WTC11 (cell line): ENCODE measurements at regions not wholly inside any gene's neighbourhood (a gene's known extent, or its start where the extent isn't known, plus 50 kb on each side); places are given as distances from the start of the nearest gene placed in this dataset.

Experiments used
- ATAC-seq: fragments of 200-7000 bp; cut with Tn5 transposase; 2 replicates; pipeline ENCODE4 v1.10.0; 2021; ENCODE audit warnings: mild to moderate bottlenecking, moderate library complexity
- CTCF ChIA-PET: fragments of 300-600 bp; sonication (Branson Sonifier 250); formaldehyde crosslinking; loops from one replicate; lab custom pipeline; 2021; ENCODE audit warnings: antibody characterized with exemption; lab: Charles Lee
- POLR2A ChIA-PET: fragments of 350-600 bp; sonication (Branson Sonifier 250); formaldehyde crosslinking; loops from one replicate; lab custom pipeline; 2021; ENCODE audit warnings: antibody characterized with exemption; lab: Charles Lee
- DNase-seq: peaks from one replicate; pipeline ENCODE4 v3.0.0; 2021; ENCODE audit warnings: low spot score
- H3K27ac Mint-ChIP-seq: 2 replicates; pipeline ENCODE4 v1.8.0; 2021; ENCODE audit warnings: mixed read lengths
- H3K27me3 Mint-ChIP-seq: 2 replicates; pipeline ENCODE4 v1.8.0; 2021; ENCODE audit warnings: low read depth, mild to moderate bottlenecking, moderate library complexity, mixed read lengths
- H3K36me3 Mint-ChIP-seq: 2 replicates; pipeline ENCODE4 v1.8.0; 2021; ENCODE audit warnings: mixed read lengths
- H3K4me1 Mint-ChIP-seq: 2 replicates; pipeline ENCODE4 v1.8.0; 2022; ENCODE audit warnings: mixed read lengths
- H3K4me3 Mint-ChIP-seq: 2 replicates; pipeline ENCODE4 v1.8.0; 2021; ENCODE audit warnings: mild to moderate bottlenecking, moderate library complexity, mixed read lengths
- H3K9me3 Mint-ChIP-seq: 2 replicates; pipeline ENCODE4 v1.8.0; 2021; ENCODE audit warnings: mixed read lengths
- CREB1 ChIP-seq: sonication (generic); formaldehyde crosslinking; IDR thresholded peaks from 2 replicates; pipeline ENCODE4 v1.8.0; 2023; ENCODE audit warnings: mild to moderate bottlenecking, missing genetic modification reagents
- ELF4 ChIP-seq: sonication (generic); formaldehyde crosslinking; IDR thresholded peaks from 2 replicates; pipeline ENCODE4 v1.8.1; 2022; ENCODE audit warnings: low read depth, mild to moderate bottlenecking, moderate library complexity, missing genetic modification reagents
- EMX1 ChIP-seq: fragments of 250-450 bp; sonication (Bioruptor Pico); IDR thresholded peaks from 2 replicates; pipeline ENCODE4 v1.8.0; 2021; ENCODE audit warnings: mild to moderate bottlenecking
- FOXK1 ChIP-seq: sonication (generic); formaldehyde crosslinking; IDR thresholded peaks from 2 replicates; pipeline ENCODE4 v1.8.0; 2022; ENCODE audit warnings: mild to moderate bottlenecking, moderate library complexity, missing genetic modification reagents
- GTF2I ChIP-seq: fragments of 250-450 bp; sonication (Bioruptor Pico); conservative IDR thresholded peaks from 2 replicates; pipeline ENCODE4 v1.4.0; 2021; ENCODE audit warnings: mild to moderate bottlenecking
- MYBL2 ChIP-seq: sonication (generic); formaldehyde crosslinking; IDR thresholded peaks from 2 replicates; pipeline ENCODE4 v1.8.1; 2023; ENCODE audit warnings: mild to moderate bottlenecking, moderate library complexity, missing genetic modification reagents
- NFE2L1 ChIP-seq: sonication (generic); formaldehyde crosslinking; IDR thresholded peaks from 2 replicates; pipeline ENCODE4 v1.8.1; 2023; ENCODE audit warnings: missing genetic modification reagents
- NR2C2 ChIP-seq: sonication (generic); formaldehyde crosslinking; IDR thresholded peaks from 2 replicates; pipeline ENCODE4 v1.8.0; 2022; ENCODE audit warnings: mild to moderate bottlenecking, missing genetic modification reagents
- OVOL2 ChIP-seq: fragments of 250-450 bp; sonication (Bioruptor Pico); IDR thresholded peaks from 2 replicates; pipeline ENCODE4 v1.9.0; 2021; ENCODE audit warnings: mild to moderate bottlenecking, borderline replicate concordance
- PRRX2 ChIP-seq: fragments of 250-450 bp; sonication (Bioruptor Pico); IDR thresholded peaks from 2 replicates; pipeline ENCODE4 v1.8.0; 2021; ENCODE audit warnings: mild to moderate bottlenecking
- RELA ChIP-seq: sonication (generic); formaldehyde crosslinking; IDR thresholded peaks from 2 replicates; pipeline ENCODE4 v1.8.1; 2022; ENCODE audit warnings: missing genetic modification reagents, mild to moderate bottlenecking, borderline replicate concordance
- SMAD4 ChIP-seq: sonication (generic); formaldehyde crosslinking; IDR thresholded peaks from 2 replicates; pipeline ENCODE4 v1.8.0; 2022; ENCODE audit warnings: mild to moderate bottlenecking, missing genetic modification reagents
- SOX15 ChIP-seq: fragments of 250-450 bp; sonication (Bioruptor Pico); IDR thresholded peaks from 2 replicates; pipeline ENCODE4 v1.9.0; 2021; ENCODE audit warnings: mild to moderate bottlenecking
- ZNF138 ChIP-seq: sonication (generic); formaldehyde crosslinking; conservative IDR thresholded peaks from 2 replicates; pipeline ENCODE4 v1.8.1; 2022; ENCODE audit warnings: mild to moderate bottlenecking, moderate library complexity, missing genetic modification reagents
- ZNF219 ChIP-seq: sonication (generic); formaldehyde crosslinking; IDR thresholded peaks from 2 replicates; pipeline ENCODE4 v1.8.0; 2023; ENCODE audit warnings: missing genetic modification reagents, mild to moderate bottlenecking, borderline replicate concordance
- ZNF263 ChIP-seq: sonication (generic); formaldehyde crosslinking; IDR thresholded peaks from 2 replicates; pipeline ENCODE4 v1.8.1; 2022; ENCODE audit warnings: low read depth, mild to moderate bottlenecking, moderate library complexity, missing genetic modification reagents
- ZNF423 ChIP-seq: fragments of 250-450 bp; sonication (Bioruptor Pico); IDR thresholded peaks from 2 replicates; pipeline ENCODE4 v2.1.2; 2022; ENCODE audit warnings: mild to moderate bottlenecking, moderate library complexity
- TF ChIP-seq, protein P1 (sequence below): sonication (generic); formaldehyde crosslinking; IDR thresholded peaks from 2 replicates; pipeline ENCODE4 v1.8.1; 2023; ENCODE audit warnings: mild to moderate bottlenecking, missing genetic modification reagents
- TF ChIP-seq, protein P2 (sequence below): fragments of 250-450 bp; sonication (Bioruptor Pico); IDR thresholded peaks from 2 replicates; pipeline ENCODE4 v1.8.0; 2021; ENCODE audit warnings: mild to moderate bottlenecking
- TF ChIP-seq, protein P3 (sequence below): sonication (generic); formaldehyde crosslinking; IDR thresholded peaks from 2 replicates; pipeline ENCODE4 v1.8.0; 2022; ENCODE audit warnings: missing genetic modification reagents
- TF ChIP-seq, protein P4 (sequence below): fragments of 250-450 bp; sonication (Bioruptor Pico); IDR thresholded peaks from 2 replicates; pipeline ENCODE4 v1.9.0; 2021; ENCODE audit warnings: mild to moderate bottlenecking
- TF ChIP-seq, protein P5 (sequence below): sonication (generic); formaldehyde crosslinking; IDR thresholded peaks from 2 replicates; pipeline ENCODE4 v1.8.0; 2023; ENCODE audit warnings: missing genetic modification reagents, mild to moderate bottlenecking, borderline replicate concordance

DNA sequence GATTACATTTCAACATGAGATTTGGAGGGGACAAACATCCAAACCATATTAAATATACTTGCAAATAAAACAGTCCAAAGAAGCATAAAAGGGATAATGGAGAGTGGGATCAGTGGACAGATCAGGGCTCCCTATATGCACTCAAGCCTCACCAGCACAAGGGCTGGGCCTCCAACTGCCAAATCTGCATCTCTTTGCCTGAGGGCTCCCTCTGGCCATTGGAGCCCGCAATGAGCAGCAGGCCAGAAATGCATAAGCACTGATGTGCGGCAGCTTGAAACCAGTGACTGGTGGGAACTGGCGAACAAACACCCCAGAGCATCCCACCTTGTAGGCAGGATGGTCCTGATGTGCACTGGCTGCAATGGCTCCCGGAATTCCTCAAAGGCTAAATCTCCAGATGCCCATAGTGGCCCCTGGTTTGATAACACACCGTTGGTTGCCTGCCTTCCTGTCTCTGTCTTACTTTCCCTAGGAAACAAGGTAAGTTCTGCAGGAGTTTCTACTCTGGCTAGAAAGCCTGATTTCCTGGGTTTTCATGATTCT, 55.9 kb upstream of the POMGNT2 start:
- Mint-ChIP-seq H3K4me1 (peaks cover 21% of the 10 kb centered on the region), H3K4me3 (no peak overlapping the region), H3K27ac (no peak overlapping the region), H3K9me3 (peaks cover 12% of the 10 kb centered on the region), H3K27me3 (peaks cover 1% of the 10 kb centered on the region; the same call in 1 of the 2 replicates), H3K36me3 (peaks cover 4% of the 10 kb centered on the region)
- ChIA-PET CTCF (interaction anchor here (0.7 to 1.9 kb wide), 9 partner anchors 13 to 342 kb away, joined by 3 to 15 read pairs (median 5); no protein-coding TSS in a partner anchor), POLR2A (no interaction called here)
- no peak for TF ChIP-seq OVOL2 (CRISPR knock-in tag)
- TF ChIP-seq, protein P1, sequence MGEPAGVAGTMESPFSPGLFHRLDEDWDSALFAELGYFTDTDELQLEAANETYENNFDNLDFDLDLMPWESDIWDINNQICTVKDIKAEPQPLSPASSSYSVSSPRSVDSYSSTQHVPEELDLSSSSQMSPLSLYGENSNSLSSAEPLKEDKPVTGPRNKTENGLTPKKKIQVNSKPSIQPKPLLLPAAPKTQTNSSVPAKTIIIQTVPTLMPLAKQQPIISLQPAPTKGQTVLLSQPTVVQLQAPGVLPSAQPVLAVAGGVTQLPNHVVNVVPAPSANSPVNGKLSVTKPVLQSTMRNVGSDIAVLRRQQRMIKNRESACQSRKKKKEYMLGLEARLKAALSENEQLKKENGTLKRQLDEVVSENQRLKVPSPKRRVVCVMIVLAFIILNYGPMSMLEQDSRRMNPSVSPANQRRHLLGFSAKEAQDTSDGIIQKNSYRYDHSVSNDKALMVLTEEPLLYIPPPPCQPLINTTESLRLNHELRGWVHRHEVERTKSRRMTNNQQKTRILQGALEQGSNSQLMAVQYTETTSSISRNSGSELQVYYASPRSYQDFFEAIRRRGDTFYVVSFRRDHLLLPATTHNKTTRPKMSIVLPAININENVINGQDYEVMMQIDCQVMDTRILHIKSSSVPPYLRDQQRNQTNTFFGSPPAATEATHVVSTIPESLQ (CRISPR knock-in tag) = no peak
- TF ChIP-seq FOXK1 (CRISPR knock-in tag) = no peak
- TF ChIP-seq ZNF138 = no peak
- no peak for TF ChIP-seq MYBL2
- no peak for TF ChIP-seq ZNF219 (CRISPR knock-in tag)
- no peak for TF ChIP-seq NFE2L1 (CRISPR knock-in tag)
- TF ChIP-seq PRRX2 (CRISPR knock-in tag) = no peak
- no peak for TF ChIP-seq CREB1 (CRISPR knock-in tag)
- TF ChIP-seq NR2C2 (CRISPR knock-in tag) = no peak
- TF ChIP-seq, protein P2, sequence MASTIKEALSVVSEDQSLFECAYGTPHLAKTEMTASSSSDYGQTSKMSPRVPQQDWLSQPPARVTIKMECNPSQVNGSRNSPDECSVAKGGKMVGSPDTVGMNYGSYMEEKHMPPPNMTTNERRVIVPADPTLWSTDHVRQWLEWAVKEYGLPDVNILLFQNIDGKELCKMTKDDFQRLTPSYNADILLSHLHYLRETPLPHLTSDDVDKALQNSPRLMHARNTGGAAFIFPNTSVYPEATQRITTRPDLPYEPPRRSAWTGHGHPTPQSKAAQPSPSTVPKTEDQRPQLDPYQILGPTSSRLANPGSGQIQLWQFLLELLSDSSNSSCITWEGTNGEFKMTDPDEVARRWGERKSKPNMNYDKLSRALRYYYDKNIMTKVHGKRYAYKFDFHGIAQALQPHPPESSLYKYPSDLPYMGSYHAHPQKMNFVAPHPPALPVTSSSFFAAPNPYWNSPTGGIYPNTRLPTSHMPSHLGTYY (CRISPR knock-in tag) = no peak
- no peak for TF ChIP-seq RELA (CRISPR knock-in tag)
- TF ChIP-seq SOX15 (CRISPR knock-in tag) = no peak
- TF ChIP-seq, protein P3, sequence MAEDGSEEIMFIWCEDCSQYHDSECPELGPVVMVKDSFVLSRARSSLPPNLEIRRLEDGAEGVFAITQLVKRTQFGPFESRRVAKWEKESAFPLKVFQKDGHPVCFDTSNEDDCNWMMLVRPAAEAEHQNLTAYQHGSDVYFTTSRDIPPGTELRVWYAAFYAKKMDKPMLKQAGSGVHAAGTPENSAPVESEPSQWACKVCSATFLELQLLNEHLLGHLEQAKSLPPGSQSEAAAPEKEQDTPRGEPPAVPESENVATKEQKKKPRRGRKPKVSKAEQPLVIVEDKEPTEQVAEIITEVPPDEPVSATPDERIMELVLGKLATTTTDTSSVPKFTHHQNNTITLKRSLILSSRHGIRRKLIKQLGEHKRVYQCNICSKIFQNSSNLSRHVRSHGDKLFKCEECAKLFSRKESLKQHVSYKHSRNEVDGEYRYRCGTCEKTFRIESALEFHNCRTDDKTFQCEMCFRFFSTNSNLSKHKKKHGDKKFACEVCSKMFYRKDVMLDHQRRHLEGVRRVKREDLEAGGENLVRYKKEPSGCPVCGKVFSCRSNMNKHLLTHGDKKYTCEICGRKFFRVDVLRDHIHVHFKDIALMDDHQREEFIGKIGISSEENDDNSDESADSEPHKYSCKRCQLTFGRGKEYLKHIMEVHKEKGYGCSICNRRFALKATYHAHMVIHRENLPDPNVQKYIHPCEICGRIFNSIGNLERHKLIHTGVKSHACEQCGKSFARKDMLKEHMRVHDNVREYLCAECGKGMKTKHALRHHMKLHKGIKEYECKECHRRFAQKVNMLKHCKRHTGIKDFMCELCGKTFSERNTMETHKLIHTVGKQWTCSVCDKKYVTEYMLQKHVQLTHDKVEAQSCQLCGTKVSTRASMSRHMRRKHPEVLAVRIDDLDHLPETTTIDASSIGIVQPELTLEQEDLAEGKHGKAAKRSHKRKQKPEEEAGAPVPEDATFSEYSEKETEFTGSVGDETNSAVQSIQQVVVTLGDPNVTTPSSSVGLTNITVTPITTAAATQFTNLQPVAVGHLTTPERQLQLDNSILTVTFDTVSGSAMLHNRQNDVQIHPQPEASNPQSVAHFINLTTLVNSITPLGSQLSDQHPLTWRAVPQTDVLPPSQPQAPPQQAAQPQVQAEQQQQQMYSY = no peak
- TF ChIP-seq, protein P4, sequence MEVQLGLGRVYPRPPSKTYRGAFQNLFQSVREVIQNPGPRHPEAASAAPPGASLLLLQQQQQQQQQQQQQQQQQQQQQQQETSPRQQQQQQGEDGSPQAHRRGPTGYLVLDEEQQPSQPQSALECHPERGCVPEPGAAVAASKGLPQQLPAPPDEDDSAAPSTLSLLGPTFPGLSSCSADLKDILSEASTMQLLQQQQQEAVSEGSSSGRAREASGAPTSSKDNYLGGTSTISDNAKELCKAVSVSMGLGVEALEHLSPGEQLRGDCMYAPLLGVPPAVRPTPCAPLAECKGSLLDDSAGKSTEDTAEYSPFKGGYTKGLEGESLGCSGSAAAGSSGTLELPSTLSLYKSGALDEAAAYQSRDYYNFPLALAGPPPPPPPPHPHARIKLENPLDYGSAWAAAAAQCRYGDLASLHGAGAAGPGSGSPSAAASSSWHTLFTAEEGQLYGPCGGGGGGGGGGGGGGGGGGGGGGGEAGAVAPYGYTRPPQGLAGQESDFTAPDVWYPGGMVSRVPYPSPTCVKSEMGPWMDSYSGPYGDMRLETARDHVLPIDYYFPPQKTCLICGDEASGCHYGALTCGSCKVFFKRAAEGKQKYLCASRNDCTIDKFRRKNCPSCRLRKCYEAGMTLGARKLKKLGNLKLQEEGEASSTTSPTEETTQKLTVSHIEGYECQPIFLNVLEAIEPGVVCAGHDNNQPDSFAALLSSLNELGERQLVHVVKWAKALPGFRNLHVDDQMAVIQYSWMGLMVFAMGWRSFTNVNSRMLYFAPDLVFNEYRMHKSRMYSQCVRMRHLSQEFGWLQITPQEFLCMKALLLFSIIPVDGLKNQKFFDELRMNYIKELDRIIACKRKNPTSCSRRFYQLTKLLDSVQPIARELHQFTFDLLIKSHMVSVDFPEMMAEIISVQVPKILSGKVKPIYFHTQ (CRISPR knock-in tag) = no peak
- no peak for TF ChIP-seq SMAD4 (CRISPR knock-in tag)
- no peak for TF ChIP-seq ZNF423 (CRISPR knock-in tag)
- ATAC-seq (peak; percentile 83), DNase-seq (peak; percentile 45)

DNA sequence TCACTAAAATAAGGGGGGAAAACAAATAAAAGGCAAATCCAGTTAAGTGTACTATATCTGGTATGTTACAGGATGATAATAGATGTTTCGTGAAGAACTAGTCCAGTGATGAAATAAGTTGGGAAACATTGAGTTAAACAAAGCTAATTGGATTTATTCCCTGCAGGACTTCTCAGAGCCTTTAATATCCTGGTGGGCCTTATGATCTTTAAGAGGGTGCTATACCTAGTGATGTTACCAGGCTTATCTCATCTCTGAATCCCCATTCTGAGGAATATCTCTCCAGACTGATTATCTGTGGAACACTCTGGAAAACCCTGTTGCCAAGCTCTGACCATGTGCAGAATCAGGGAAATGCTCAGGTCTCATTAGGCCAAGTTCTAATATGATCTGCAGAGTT, 54.8 kb upstream of the POMGNT2 start:
- Mint-ChIP-seq H3K36me3 (no peaks in the 10 kb centered on the region), H3K27ac (no peak overlapping the region), H3K4me3 (no peak overlapping the region), H3K9me3 (peaks cover 1% of the 10 kb centered on the region; the same call in 1 of the 2 replicates), H3K4me1 (peaks cover 21% of the 10 kb centered on the region), H3K27me3 (peaks cover 8% of the 10 kb centered on the region; the same call in 1 of the 2 replicates)
- no peak for DNase-seq
- CTCF ChIA-PET = interaction anchor here (0.9 to 1.8 kb wide), 2 partner anchors 199 to 217 kb away, joined by 4 to 8 read pairs; no protein-coding TSS in a partner anchor
- ATAC-seq = no peak
- POLR2A ChIA-PET = no interaction called here
- TF ChIP-seq, protein P5, sequence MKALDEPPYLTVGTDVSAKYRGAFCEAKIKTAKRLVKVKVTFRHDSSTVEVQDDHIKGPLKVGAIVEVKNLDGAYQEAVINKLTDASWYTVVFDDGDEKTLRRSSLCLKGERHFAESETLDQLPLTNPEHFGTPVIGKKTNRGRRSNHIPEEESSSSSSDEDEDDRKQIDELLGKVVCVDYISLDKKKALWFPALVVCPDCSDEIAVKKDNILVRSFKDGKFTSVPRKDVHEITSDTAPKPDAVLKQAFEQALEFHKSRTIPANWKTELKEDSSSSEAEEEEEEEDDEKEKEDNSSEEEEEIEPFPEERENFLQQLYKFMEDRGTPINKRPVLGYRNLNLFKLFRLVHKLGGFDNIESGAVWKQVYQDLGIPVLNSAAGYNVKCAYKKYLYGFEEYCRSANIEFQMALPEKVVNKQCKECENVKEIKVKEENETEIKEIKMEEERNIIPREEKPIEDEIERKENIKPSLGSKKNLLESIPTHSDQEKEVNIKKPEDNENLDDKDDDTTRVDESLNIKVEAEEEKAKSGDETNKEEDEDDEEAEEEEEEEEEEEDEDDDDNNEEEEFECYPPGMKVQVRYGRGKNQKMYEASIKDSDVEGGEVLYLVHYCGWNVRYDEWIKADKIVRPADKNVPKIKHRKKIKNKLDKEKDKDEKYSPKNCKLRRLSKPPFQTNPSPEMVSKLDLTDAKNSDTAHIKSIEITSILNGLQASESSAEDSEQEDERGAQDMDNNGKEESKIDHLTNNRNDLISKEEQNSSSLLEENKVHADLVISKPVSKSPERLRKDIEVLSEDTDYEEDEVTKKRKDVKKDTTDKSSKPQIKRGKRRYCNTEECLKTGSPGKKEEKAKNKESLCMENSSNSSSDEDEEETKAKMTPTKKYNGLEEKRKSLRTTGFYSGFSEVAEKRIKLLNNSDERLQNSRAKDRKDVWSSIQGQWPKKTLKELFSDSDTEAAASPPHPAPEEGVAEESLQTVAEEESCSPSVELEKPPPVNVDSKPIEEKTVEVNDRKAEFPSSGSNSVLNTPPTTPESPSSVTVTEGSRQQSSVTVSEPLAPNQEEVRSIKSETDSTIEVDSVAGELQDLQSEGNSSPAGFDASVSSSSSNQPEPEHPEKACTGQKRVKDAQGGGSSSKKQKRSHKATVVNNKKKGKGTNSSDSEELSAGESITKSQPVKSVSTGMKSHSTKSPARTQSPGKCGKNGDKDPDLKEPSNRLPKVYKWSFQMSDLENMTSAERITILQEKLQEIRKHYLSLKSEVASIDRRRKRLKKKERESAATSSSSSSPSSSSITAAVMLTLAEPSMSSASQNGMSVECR (CRISPR knock-in tag) = no peak
- TF ChIP-seq ELF4 (CRISPR knock-in tag) = no peak
- TF ChIP-seq GTF2I = no peak
- no peak for TF ChIP-seq ZNF263 (CRISPR knock-in tag)
- TF ChIP-seq EMX1 = no peak
